ENCODE measurements at regions not wholly inside any gene's neighbourhood (a gene's known extent, or its start where the extent isn't known, plus 50 kb on each side); places are given as distances from the start of the nearest gene placed in this dataset.
"Not testable (repeated sequence)": the region's sequence is repeated elsewhere in the genome, so short reads cannot be mapped to it uniquely, and the experiment has no call there.

DNA sequence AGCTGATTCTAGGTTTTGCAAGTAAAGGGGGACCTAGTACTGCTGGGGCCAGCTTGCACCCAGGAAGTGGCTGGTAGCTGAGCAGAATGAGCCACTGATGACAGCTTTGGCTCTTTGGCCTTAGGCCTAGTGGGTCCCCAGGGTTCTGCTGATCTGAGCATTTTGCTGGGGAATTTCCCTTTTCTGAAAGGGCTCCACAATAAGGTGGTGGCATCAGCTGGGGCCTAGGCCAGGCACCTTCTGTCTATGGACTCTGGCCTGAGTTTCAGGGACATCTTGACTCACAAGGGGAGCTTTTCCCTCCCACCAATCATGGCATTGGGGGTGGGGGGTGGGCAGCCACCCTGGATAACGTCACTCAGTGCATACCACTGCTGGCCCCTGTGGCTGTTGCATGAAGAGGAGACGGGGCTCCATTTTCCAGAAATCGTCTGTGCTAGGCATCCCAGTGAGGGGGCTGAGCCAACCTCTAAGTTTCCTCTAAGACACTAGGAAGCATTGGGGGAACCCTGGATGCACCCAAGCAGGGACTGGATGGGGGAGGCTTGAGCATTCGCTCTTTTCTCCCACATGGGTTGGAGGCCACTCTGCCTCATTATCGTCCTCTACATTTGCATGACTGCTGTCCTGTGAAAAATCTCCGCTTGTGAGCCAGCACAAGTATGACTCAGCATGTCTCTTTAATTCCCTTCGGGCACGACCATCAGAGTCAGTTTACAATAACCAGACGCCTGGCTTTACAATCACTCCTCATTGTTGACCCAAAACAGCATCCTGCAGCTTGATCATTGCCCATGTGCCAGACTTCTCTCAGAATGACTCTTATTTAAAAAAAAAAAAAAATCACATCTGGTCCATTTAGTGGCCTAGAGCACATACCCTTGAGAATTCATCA is 145.0 kb upstream of the THY1 start:
- no peak overlapping the region for H3K27ac Mint-ChIP-seq (ENCODE audit: unreplicated experiment)
- Histone ChIP-seq H2AFZ (ENCODE audit: low read depth, low read length) (peak overlapping the region; percentile 26), H3K4me2 (ENCODE audit: low read length) (peak overlapping the region; percentile 55), H3K79me2 (ENCODE audit: insufficient read depth, low read length) (no peaks in the 10 kb centered on the region), H3K27ac (ENCODE audit: low read depth, low read length) (no peak overlapping the region), H3K4me1 (ENCODE audit: insufficient read depth, low read length) (peaks cover 11% of the 10 kb centered on the region), H3K9ac (ENCODE audit: low read length) (no peak overlapping the region), H3K36me3 (ENCODE audit: insufficient read depth, low read length) (no peaks in the 10 kb centered on the region), H3K9me3 (ENCODE audit: insufficient read depth, low read depth, low read length) (no peaks in the 10 kb centered on the region), H4K20me1 (ENCODE audit: insufficient read depth, low read length) (no peaks in the 10 kb centered on the region), H3K27me3 (ENCODE audit: insufficient read depth, low read length) (no peaks in the 10 kb centered on the region), H3K4me3 (ENCODE audit: insufficient read depth, low read depth, low read length) (no peak overlapping the region)
- FAIRE-seq (peak; percentile 76), DNase-seq (ENCODE audit: low read depth) (peak; percentile 76)
- H3K36me3 Mint-ChIP-seq (ENCODE audit: low read depth, unreplicated experiment): no peaks in the 10 kb centered on the region
- no peak overlapping the region for H3K4me3 Mint-ChIP-seq (ENCODE audit: unreplicated experiment)
- H3K4me1 Mint-ChIP-seq (ENCODE audit: low read depth, unreplicated experiment): peaks cover 7% of the 10 kb centered on the region
- H3K9me3 Mint-ChIP-seq (ENCODE audit: unreplicated experiment): peaks cover 6% of the 10 kb centered on the region
- TF ChIP-seq, protein P1, sequence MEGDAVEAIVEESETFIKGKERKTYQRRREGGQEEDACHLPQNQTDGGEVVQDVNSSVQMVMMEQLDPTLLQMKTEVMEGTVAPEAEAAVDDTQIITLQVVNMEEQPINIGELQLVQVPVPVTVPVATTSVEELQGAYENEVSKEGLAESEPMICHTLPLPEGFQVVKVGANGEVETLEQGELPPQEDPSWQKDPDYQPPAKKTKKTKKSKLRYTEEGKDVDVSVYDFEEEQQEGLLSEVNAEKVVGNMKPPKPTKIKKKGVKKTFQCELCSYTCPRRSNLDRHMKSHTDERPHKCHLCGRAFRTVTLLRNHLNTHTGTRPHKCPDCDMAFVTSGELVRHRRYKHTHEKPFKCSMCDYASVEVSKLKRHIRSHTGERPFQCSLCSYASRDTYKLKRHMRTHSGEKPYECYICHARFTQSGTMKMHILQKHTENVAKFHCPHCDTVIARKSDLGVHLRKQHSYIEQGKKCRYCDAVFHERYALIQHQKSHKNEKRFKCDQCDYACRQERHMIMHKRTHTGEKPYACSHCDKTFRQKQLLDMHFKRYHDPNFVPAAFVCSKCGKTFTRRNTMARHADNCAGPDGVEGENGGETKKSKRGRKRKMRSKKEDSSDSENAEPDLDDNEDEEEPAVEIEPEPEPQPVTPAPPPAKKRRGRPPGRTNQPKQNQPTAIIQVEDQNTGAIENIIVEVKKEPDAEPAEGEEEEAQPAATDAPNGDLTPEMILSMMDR (IDR thresholded peaks at IDR 0.05; ENCODE audit: insufficient read depth, low read depth, low read length): no peak
- TF ChIP-seq EZH2 (IDR thresholded peaks at IDR 0.05; ENCODE audit: insufficient read depth, low read length): no peak
- peaks cover 9% of the 10 kb centered on the region for H3K27me3 Mint-ChIP-seq (ENCODE audit: low read depth, unreplicated experiment)

DNA sequence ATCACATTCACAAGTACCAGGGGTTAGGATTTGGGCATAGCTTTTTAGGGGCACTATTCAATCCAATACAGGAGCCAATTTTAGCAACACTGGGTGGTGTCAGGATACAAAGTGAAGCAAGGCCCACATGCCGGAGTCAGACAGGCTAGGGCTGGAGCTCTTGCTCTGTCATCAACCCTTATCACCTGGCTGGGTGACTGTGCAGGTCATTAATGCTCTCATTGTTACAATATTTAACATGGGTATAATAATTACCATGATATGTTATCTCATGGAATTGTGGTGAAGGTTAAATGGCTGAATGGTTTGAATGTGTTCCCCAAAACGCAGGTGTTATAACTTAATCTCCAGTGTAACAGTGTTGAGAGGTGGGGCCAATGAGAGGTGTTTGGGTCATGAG is 143.3 kb upstream of the THY1 start:
- Histone ChIP-seq H4K20me1 (ENCODE audit: insufficient read depth, low read length) (no peaks in the 10 kb centered on the region), H3K79me2 (ENCODE audit: insufficient read depth, low read length) (no peaks in the 10 kb centered on the region), H3K4me2 (ENCODE audit: low read length) (no peak overlapping the region), H3K27me3 (ENCODE audit: insufficient read depth, low read length) (no peaks in the 10 kb centered on the region), H3K4me3 (ENCODE audit: insufficient read depth, low read depth, low read length) (no peak overlapping the region), H2AFZ (ENCODE audit: low read depth, low read length) (no peak overlapping the region), H3K27ac (ENCODE audit: low read depth, low read length) (no peak overlapping the region), H3K36me3 (ENCODE audit: insufficient read depth, low read length) (no peaks in the 10 kb centered on the region), H3K9ac (ENCODE audit: low read length) (no peak overlapping the region), H3K4me1 (ENCODE audit: insufficient read depth, low read length) (peaks cover 11% of the 10 kb centered on the region), H3K9me3 (ENCODE audit: insufficient read depth, low read depth, low read length) (no peaks in the 10 kb centered on the region)
- Mint-ChIP-seq H3K9me3 (ENCODE audit: unreplicated experiment) (peaks cover 9% of the 10 kb centered on the region), H3K4me3 (ENCODE audit: unreplicated experiment) (no peak overlapping the region), H3K36me3 (ENCODE audit: low read depth, unreplicated experiment) (no peaks in the 10 kb centered on the region), H3K4me1 (ENCODE audit: low read depth, unreplicated experiment) (peaks cover 7% of the 10 kb centered on the region), H3K27me3 (ENCODE audit: low read depth, unreplicated experiment) (peaks cover 15% of the 10 kb centered on the region), H3K27ac (ENCODE audit: unreplicated experiment) (no peak overlapping the region)
- TF ChIP-seq EZH2 (IDR thresholded peaks at IDR 0.05; ENCODE audit: insufficient read depth, low read length): no peak
- TF ChIP-seq, protein P1 (IDR thresholded peaks at IDR 0.05; ENCODE audit: insufficient read depth, low read depth, low read length): no peak
- DNase-seq (ENCODE audit: low read depth) (no peak), FAIRE-seq (no peak)

DNA sequence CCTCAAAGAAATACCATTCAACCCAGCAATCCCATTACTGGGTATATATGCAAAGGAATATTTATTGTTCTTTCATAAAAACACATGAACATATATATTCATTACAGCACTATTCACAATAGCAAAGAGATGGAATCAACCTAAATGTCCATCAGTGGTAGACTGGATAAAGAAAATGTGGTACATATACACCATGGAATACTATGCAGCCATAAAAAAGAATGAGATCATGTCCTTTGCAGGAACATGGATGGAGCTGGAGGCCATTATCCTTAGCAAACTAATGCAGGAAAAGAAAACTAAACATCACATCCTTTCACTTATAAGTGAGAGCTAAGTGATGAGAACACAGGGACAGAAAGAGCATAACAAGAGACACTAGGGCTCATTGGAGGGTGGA is 142.7 kb upstream of the THY1 start:
- H3K4me3 ChIP-seq (ENCODE audit: insufficient read depth, low read depth, low read length); H3K9me3 ChIP-seq (ENCODE audit: insufficient read depth, low read depth, low read length); H3K36me3 Mint-ChIP-seq (ENCODE audit: low read depth, unreplicated experiment); H3K9me3 Mint-ChIP-seq (ENCODE audit: unreplicated experiment); H3K4me2 ChIP-seq (ENCODE audit: low read length); H3K9ac ChIP-seq (ENCODE audit: low read length); DNase-seq (ENCODE audit: low read depth); H3K27me3 ChIP-seq (ENCODE audit: insufficient read depth, low read length); H3K79me2 ChIP-seq (ENCODE audit: insufficient read depth, low read length); H3K27ac Mint-ChIP-seq (ENCODE audit: unreplicated experiment); H3K4me3 Mint-ChIP-seq (ENCODE audit: unreplicated experiment); H2AFZ ChIP-seq (ENCODE audit: low read depth, low read length); H3K4me1 Mint-ChIP-seq (ENCODE audit: low read depth, unreplicated experiment); H4K20me1 ChIP-seq (ENCODE audit: insufficient read depth, low read length); H3K27ac ChIP-seq (ENCODE audit: low read depth, low read length); FAIRE-seq; H3K36me3 ChIP-seq (ENCODE audit: insufficient read depth, low read length): not testable (repeated sequence)
- peaks cover 11% of the 10 kb centered on the region for H3K4me1 ChIP-seq (ENCODE audit: insufficient read depth, low read length)
- peaks cover 17% of the 10 kb centered on the region for H3K27me3 Mint-ChIP-seq (ENCODE audit: low read depth, unreplicated experiment)
